Gastrocnemius medialis (tissue), 4 donors: ENCODE measurements at regions not wholly inside any gene's neighbourhood (a gene's known extent, or its start where the extent isn't known, plus 50 kb on each side); places are given as distances from the start of the nearest gene placed in this dataset.

Experiments
- ATAC-seq, 2 donors: fragments of 150-250 bp; one replicate each; pipeline ENCODE4 v1.9.1; 2016
- DNase-seq, 2 donors: peaks; one replicate each; pipeline ENCODE4 v3.0.0-alpha.2; 2019
- H3K27ac ChIP-seq, 4 donors: fragments of 200-600 bp; sonication (generic); 1 replicate in 1 of 4; 2 replicates in 3 of 4; pipeline ENCODE4 v1.5.1; 2016 to 2018; ENCODE audit warnings: mild to moderate bottlenecking in 2 of 4, moderate library complexity in 1 of 4
- H3K27me3 ChIP-seq, 3 donors: fragments of 200-600 bp; sonication (generic) in 2 of 3; 1 replicate in 1 of 3; 2 replicates in 2 of 3; pipeline versions ENCODE4 v1.5.1 to v1.6.0; 2016 to 2019; ENCODE audit warnings: mild to moderate bottlenecking in 1 of 3, moderate library complexity in 1 of 3
- H3K36me3 ChIP-seq, 2 donors: fragments of 200-600 bp; sonication (generic) in 1 of 2; one replicate each; pipeline ENCODE4 v1.5.1; 2017 to 2018
- H3K4me1 ChIP-seq, 2 donors: fragments of 200-600 bp; sonication (generic) in 1 of 2; one replicate each; pipeline ENCODE4 v1.5.1; 2016 to 2017; ENCODE audit warnings: mild to moderate bottlenecking in 2 of 2
- H3K4me3 ChIP-seq, 4 donors: fragments of 200-600 bp; sonication (generic) in 3 of 4; 1 replicate in 1 of 4; 2 replicates in 3 of 4; pipeline ENCODE4 v1.5.1; 2016 to 2019; ENCODE audit warnings: mild to moderate bottlenecking in 2 of 4
- H3K9me3 ChIP-seq, 3 donors: fragments of 200-600 bp; sonication (generic) in 2 of 3; 1 replicate in 1 of 3; 2 replicates in 2 of 3; pipeline ENCODE4 v1.5.1; 2016 to 2019
- POLR2A ChIP-seq, 2 donors: fragments of 450-650 bp; IDR thresholded peaks; one replicate each; pipeline ENCODE4 v1.6.1; 2017; ENCODE audit warnings: antibody characterized with exemption in 2 of 2, mild to moderate bottlenecking in 2 of 2, moderate library complexity in 2 of 2
- in situ Hi-C, 4 donors: fragments of 200-750 bp; cut with MboI; loops; one replicate each; pipeline versions ENCODE4 v1.15.0 to v1.8.0; 2017; ENCODE audit warnings: low sequenced_read_pairs in 4 of 4
- intact Hi-C: fragments of 100-400 bp; cut with DNase I; formaldehyde crosslinking; loops from one replicate; pipeline ENCODE4 v1.15.1; 2023; ENCODE audit warnings: low total_unique reads
- TF ChIP-seq, protein P1 (sequence below), 5 experiments: fragments of 450-650 bp in 3 of 5; fragments of 200-600 bp in 2 of 5; sonication (generic) in 2 of 5; IDR thresholded peaks in 4 of 5; conservative IDR thresholded peaks in 1 of 5; 1 replicate in 4 of 5; 2 replicates in 1 of 5; pipeline ENCODE4 v1.5.1; 2016 to 2019; ENCODE audit warnings: antibody characterized with exemption in 5 of 5, mild to moderate bottlenecking in 3 of 5, moderate library complexity in 3 of 5

DNA sequence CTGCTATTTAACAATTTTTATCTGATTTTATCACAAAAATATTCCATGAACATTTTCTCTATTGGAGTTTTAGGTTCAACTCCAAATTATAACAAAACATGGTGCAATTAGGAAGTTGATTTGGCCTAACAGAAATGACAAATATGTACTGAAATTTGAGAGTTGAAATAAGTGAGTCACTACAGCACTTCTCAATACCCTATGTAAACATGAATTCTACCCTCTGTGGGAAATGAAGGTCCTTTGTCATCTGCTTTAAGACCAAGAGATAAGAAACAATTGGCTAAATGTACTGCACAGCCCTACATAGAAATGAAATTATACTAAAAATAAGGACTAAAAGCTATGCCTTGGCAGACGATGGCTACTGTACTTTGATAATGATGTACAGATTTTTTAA lies 86.2 kb upstream of the BEND6 start:
- H3K27ac ChIP-seq, result no peak overlapping the region
- H3K36me3 ChIP-seq, result no peaks in the 10 kb centered on the region
- TF ChIP-seq, protein P1, sequence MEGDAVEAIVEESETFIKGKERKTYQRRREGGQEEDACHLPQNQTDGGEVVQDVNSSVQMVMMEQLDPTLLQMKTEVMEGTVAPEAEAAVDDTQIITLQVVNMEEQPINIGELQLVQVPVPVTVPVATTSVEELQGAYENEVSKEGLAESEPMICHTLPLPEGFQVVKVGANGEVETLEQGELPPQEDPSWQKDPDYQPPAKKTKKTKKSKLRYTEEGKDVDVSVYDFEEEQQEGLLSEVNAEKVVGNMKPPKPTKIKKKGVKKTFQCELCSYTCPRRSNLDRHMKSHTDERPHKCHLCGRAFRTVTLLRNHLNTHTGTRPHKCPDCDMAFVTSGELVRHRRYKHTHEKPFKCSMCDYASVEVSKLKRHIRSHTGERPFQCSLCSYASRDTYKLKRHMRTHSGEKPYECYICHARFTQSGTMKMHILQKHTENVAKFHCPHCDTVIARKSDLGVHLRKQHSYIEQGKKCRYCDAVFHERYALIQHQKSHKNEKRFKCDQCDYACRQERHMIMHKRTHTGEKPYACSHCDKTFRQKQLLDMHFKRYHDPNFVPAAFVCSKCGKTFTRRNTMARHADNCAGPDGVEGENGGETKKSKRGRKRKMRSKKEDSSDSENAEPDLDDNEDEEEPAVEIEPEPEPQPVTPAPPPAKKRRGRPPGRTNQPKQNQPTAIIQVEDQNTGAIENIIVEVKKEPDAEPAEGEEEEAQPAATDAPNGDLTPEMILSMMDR (IDR thresholded peaks at IDR 0.05 in 4 of 5, conservative IDR thresholded peaks at IDR 0.05 in 1 of 5), result no peak
- no peak for TF ChIP-seq POLR2A (IDR thresholded peaks at IDR 0.05)
- no peaks in the 10 kb centered on the region for H3K4me1 ChIP-seq
- no peaks in the 10 kb centered on the region for H3K27me3 ChIP-seq
- in situ Hi-C loops (loop anchor here (25.0 kb wide), 1 partner anchor 506 kb away; no protein-coding TSS in a partner anchor), intact Hi-C loops (no loop called here)
- DNase-seq, result no peak
- H3K4me3 ChIP-seq, result no peak overlapping the region
- no peaks in the 10 kb centered on the region for H3K9me3 ChIP-seq
- no peak for ATAC-seq

DNA sequence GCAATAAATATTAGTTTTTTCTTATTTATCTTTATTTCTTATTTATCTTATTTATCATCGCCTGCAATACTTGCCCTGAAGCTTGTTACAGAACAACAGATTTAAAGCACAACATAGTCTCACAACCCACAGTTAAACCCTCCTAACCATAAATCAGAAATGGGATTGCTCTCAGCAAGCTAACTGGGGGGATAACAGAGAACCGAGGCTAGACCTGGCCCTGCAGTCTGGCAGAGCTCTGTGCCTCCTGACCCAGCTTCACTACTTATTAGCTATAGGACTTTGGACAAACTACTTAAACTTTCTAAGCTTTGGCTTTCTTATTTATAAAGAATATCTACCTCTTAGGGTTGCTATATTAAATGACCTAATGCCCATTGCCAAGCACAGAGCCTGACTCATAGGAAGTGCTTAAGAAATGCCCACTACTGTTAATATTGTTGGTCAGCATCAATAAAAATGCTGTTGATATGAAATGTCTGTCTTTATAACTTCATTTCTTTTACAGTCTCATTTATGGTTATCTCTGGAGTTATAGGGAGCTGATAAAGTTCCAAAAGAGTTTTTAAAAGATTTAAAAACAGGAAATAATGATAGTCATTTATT lies 87.9 kb upstream of the BEND6 start:
- no peak for TF ChIP-seq POLR2A (IDR thresholded peaks at IDR 0.05)
- TF ChIP-seq, protein P1 (IDR thresholded peaks at IDR 0.05 in 4 of 5, conservative IDR thresholded peaks at IDR 0.05 in 1 of 5), result no peak
- Histone ChIP-seq H3K9me3 (no peaks in the 10 kb centered on the region), H3K4me3 (no peak overlapping the region), H3K4me1 (no peaks in the 10 kb centered on the region), H3K27me3 (no peaks in the 10 kb centered on the region), H3K36me3 (no peaks in the 10 kb centered on the region), H3K27ac (no peak overlapping the region)
- DNase-seq (no peak), ATAC-seq (no peak)
- intact Hi-C loops, result no loop called here
- in situ Hi-C loops, result loop anchor here (25.0 kb wide), 1 partner anchor 505 kb away; no protein-coding TSS in a partner anchor

GRCh38 chr6:56865081-56865875 lies 89.6 kb upstream of the BEND6 start:
- Histone ChIP-seq H3K27ac (no peak overlapping the region), H3K27me3 (no peaks in the 10 kb centered on the region), H3K4me3 (no peak overlapping the region), H3K4me1 (no peaks in the 10 kb centered on the region), H3K9me3 (no peaks in the 10 kb centered on the region), H3K36me3 (no peaks in the 10 kb centered on the region)
- ATAC-seq, result no peak
- intact Hi-C loops, result no loop called here
- no peak for DNase-seq
- in situ Hi-C loops, result loop anchor here (25.0 kb wide), 1 partner anchor 503 kb away; no protein-coding TSS in a partner anchor
- TF ChIP-seq POLR2A (IDR thresholded peaks at IDR 0.05), result no peak
- TF ChIP-seq, protein P1 (IDR thresholded peaks at IDR 0.05 in 4 of 5, conservative IDR thresholded peaks at IDR 0.05 in 1 of 5), result no peak

DNA sequence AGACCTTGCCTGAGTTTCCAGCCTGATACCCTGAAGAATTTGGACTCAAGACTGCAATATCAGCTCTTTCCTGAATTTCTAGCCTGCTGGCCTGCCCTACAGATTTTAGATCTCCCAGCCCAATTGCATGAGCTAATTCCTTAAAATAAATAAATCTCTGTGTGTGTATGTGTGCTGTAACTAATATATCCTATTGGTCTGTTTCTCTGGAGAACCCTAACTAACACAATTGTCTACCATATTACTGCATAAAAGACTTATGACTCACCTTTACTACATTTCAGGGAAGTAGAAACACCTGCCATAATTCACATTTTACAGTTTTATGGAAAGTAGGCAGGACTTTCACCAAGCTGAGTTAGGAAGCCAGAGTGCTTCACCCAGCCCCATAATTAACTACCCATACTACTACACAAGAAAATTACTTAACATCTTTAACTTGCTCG lies 90.7 kb upstream of the BEND6 start:
- H3K4me1 ChIP-seq, result no peaks in the 10 kb centered on the region
- ATAC-seq, result no peak
- H3K9me3 ChIP-seq, result no peaks in the 10 kb centered on the region
- no peaks in the 10 kb centered on the region for H3K27me3 ChIP-seq
- no peak for DNase-seq
- intact Hi-C loops, result no loop called here
- no peaks in the 10 kb centered on the region for H3K36me3 ChIP-seq
- H3K27ac ChIP-seq, result no peak overlapping the region
- no peak for TF ChIP-seq POLR2A (IDR thresholded peaks at IDR 0.05)
- TF ChIP-seq, protein P1 (IDR thresholded peaks at IDR 0.05 in 4 of 5, conservative IDR thresholded peaks at IDR 0.05 in 1 of 5), result no peak
- H3K4me3 ChIP-seq, result no peak overlapping the region
- in situ Hi-C loops, result loop anchor here (25.0 kb wide), 1 partner anchor 502 kb away; no protein-coding TSS in a partner anchor
